Sciatic nerve (tissue), 2 donors: ENCODE measurements at regions not wholly inside any gene's neighbourhood (a gene's known extent, or its start where the extent isn't known, plus 50 kb on each side); places are given as distances from the start of the nearest gene placed in this dataset.

Source experiments
- ATAC-seq: fragments of 200-7000 bp; cut with Tn5 transposase; one replicate; pipeline ENCODE4 v1.9.1; 2020; ENCODE audit warnings: mild to moderate bottlenecking, moderate library complexity
- DNase-seq: peaks from one replicate; pipeline ENCODE4 v3.0.0-alpha.2; 2020; ENCODE audit warnings: low spot score
- intact Hi-C: fragments of 100-400 bp; cut with DNase I; formaldehyde crosslinking; loops from one replicate; pipeline ENCODE4 v1.14.2; 2022
- donor health status: DM: no; HTN: no; CAD: no.
- donor health status: DM: no; HTN: no; CAD: no.

- DNase-seq (no peak), ATAC-seq (no peak)
- intact Hi-C loops, result no loop called here
Observed at GRCh38 chr3:82802501-82802900, 1041.1 kb upstream of the GBE1 start.

- DNase-seq (no peak), ATAC-seq (no peak)
- intact Hi-C loops, result no loop called here
Observed at GRCh38 chr3:82800248-82800647, 1038.8 kb upstream of the GBE1 start.

- ATAC-seq, result no peak
Observed at GRCh38 chr3:82796765-82797164, 1035.3 kb upstream of the GBE1 start.

GRCh38 chr3:82791241-82791640 is 1029.8 kb upstream of the GBE1 start:
- ATAC-seq, result no peak
- intact Hi-C loops, result no loop called here

More at GRCh38 chr3:82796765-82797164, 1035.3 kb upstream of the GBE1 start:
- no peak for DNase-seq
- intact Hi-C loops, result no loop called here

GRCh38 chr3:82790307-82791097 is 1029.1 kb upstream of the GBE1 start:
- intact Hi-C loops, result no loop called here
- ATAC-seq (no peak), DNase-seq (no peak)

More at GRCh38 chr3:82791241-82791640, 1029.8 kb upstream of the GBE1 start:
- DNase-seq, result no peak

GRCh38 chr3:82783194-82783593 is 1021.7 kb upstream of the GBE1 start:
- ATAC-seq (no peak), DNase-seq (no peak)
- intact Hi-C loops, result no loop called here

- no peak for DNase-seq
- ATAC-seq, result no peak
- intact Hi-C loops, result no loop called here
Observed at GRCh38 chr3:82773207-82773606, 1011.8 kb upstream of the GBE1 start.

GRCh38 chr3:82764521-82764920 is 1003.1 kb upstream of the GBE1 start:
- intact Hi-C loops, result no loop called here
- no peak for ATAC-seq

GRCh38 chr3:82761858-82762257 is 1000.4 kb upstream of the GBE1 start:
- intact Hi-C loops, result no loop called here
- ATAC-seq (no peak), DNase-seq (no peak)

More at GRCh38 chr3:82764521-82764920, 1003.1 kb upstream of the GBE1 start:
- no peak for DNase-seq

GRCh38 chr3:82745544-82745943 is 984.1 kb upstream of the GBE1 start:
- DNase-seq (no peak), ATAC-seq (no peak)
- intact Hi-C loops, result no loop called here

GRCh38 chr3:82743196-82743595 is 981.8 kb upstream of the GBE1 start:
- DNase-seq (no peak), ATAC-seq (no peak)
- intact Hi-C loops, result no loop called here

GRCh38 chr3:82741346-82741745 is 979.9 kb upstream of the GBE1 start:
- intact Hi-C loops, result no loop called here
- no peak for ATAC-seq
- DNase-seq, result no peak

GRCh38 chr3:82739390-82739789 is 977.9 kb upstream of the GBE1 start:
- ATAC-seq (no peak), DNase-seq (no peak)
- intact Hi-C loops, result no loop called here

- no peak for DNase-seq
- intact Hi-C loops, result no loop called here
Observed at GRCh38 chr3:82736696-82737277, 975.3 kb upstream of the GBE1 start.

GRCh38 chr3:82715091-82715856 is 953.8 kb upstream of the GBE1 start:
- ATAC-seq (no peak), DNase-seq (no peak)
- intact Hi-C loops, result no loop called here

More at GRCh38 chr3:82736696-82737277, 975.3 kb upstream of the GBE1 start:
- no peak for ATAC-seq

GRCh38 chr3:82707035-82707434 is 945.6 kb upstream of the GBE1 start:
- peak; percentile 17 for ATAC-seq
- DNase-seq, result no peak
- intact Hi-C loops, result no loop called here

GRCh38 chr3:82685761-82686160 is 924.3 kb upstream of the GBE1 start:
- ATAC-seq (no peak), DNase-seq (no peak)
- intact Hi-C loops, result no loop called here

- ATAC-seq (no peak), DNase-seq (no peak)
- intact Hi-C loops, result no loop called here
Observed at GRCh38 chr3:82676356-82677026, 915.0 kb upstream of the GBE1 start.

- intact Hi-C loops, result no loop called here
- ATAC-seq (no peak), DNase-seq (no peak)
Observed at GRCh38 chr3:82672966-82673365, 911.5 kb upstream of the GBE1 start.
